MM.1S (cell line): ENCODE measurements at regions not wholly inside any gene's neighbourhood (a gene's known extent, or its start where the extent isn't known, plus 50 kb on each side); places are given as distances from the start of the nearest gene placed in this dataset.

Experiments
- DNase-seq: peaks from one replicate; pipeline ENCODE4 v3.0.0-alpha.2; 2015
- H2AFZ ChIP-seq: fragments of 300-600 bp; sonication (generic); 2 replicates; pipeline ENCODE4 v1.6.0; 2016; ENCODE audit warnings: antibody characterized with exemption, low read length
- H3F3A ChIP-seq: fragments of 300-600 bp; sonication (generic); 2 replicates; pipeline ENCODE4 v1.6.1; 2016; ENCODE audit warnings: mild to moderate bottlenecking, antibody characterized with exemption, low read length, moderate library complexity, mixed read lengths; ENCODE audit not compliant: insufficient read depth
- H3K27ac ChIP-seq: fragments of 300-600 bp; sonication (generic); 2 replicates; pipeline ENCODE4 v1.5.1; 2016; ENCODE audit warnings: mild to moderate bottlenecking, low read length
- H3K27me3 ChIP-seq: fragments of 300-600 bp; sonication (generic); replicated peaks from 2 replicates; pipeline ENCODE4 v1.6.0; 2016; ENCODE audit warnings: low read length; ENCODE audit not compliant: insufficient read depth
- H3K36me3 ChIP-seq: fragments of 300-600 bp; sonication (generic); replicated peaks from 2 replicates; pipeline ENCODE4 v1.6.1; 2016; ENCODE audit warnings: mild to moderate bottlenecking, low read length, mixed read lengths; ENCODE audit not compliant: insufficient read depth
- H3K4me1 ChIP-seq: fragments of 300-600 bp; sonication (generic); 2 replicates; pipeline ENCODE4 v1.6.1; 2016; ENCODE audit warnings: low read length, mixed read lengths
- H3K4me2 ChIP-seq: fragments of 300-600 bp; sonication (generic); 2 replicates; pipeline ENCODE4 v1.6.0; 2016; ENCODE audit warnings: low read depth, low read length
- H3K4me3 ChIP-seq: fragments of 300-600 bp; sonication (generic); 2 replicates; pipeline ENCODE4 v1.5.1; 2016; ENCODE audit warnings: low read length, mixed read lengths
- H3K79me2 ChIP-seq: fragments of 300-600 bp; sonication (generic); 2 replicates; pipeline ENCODE4 v1.6.1; 2016; ENCODE audit warnings: mixed run types, low read length, mixed read lengths
- H3K9ac ChIP-seq: fragments of 300-600 bp; sonication (generic); 2 replicates; pipeline ENCODE4 v1.6.1; 2016; ENCODE audit warnings: low read length, mixed read lengths
- H3K9me2 ChIP-seq: fragments of 300-600 bp; sonication (generic); replicated peaks from 2 replicates; pipeline ENCODE4 v1.6.1; 2016; ENCODE audit warnings: mild to moderate bottlenecking, low read length, mixed read lengths; ENCODE audit not compliant: insufficient read depth
- H3K9me3 ChIP-seq: fragments of 300-600 bp; sonication (generic); replicated peaks from 2 replicates; pipeline ENCODE4 v1.6.1; 2016; ENCODE audit warnings: mild to moderate bottlenecking, low read length, mixed read lengths; ENCODE audit not compliant: insufficient read depth
- H4K20me1 ChIP-seq: fragments of 300-600 bp; sonication (generic); 2 replicates; pipeline ENCODE4 v1.6.1; 2016; ENCODE audit warnings: mild to moderate bottlenecking, low read length, moderate library complexity, mixed read lengths; ENCODE audit not compliant: insufficient read depth
- EZH2 ChIP-seq: fragments of 300-600 bp; sonication (generic); optimal IDR thresholded peaks from 2 replicates; pipeline ENCODE3; 2017; ENCODE audit warnings: low read depth, mild to moderate bottlenecking, antibody characterized with exemption, low read length, mixed read lengths
- EZH2phosphoT487 ChIP-seq: fragments of 300-600 bp; sonication (generic); IDR thresholded peaks from 2 replicates; pipeline ENCODE4 v1.6.1; 2018; ENCODE audit warnings: antibody characterized with exemption, low read length
- TF ChIP-seq, protein P1 (sequence below): fragments of 300-600 bp; sonication (generic); IDR thresholded peaks from 2 replicates; pipeline ENCODE4 v1.5.1; 2016; ENCODE audit warnings: antibody characterized with exemption, low read length, mixed read lengths

DNA sequence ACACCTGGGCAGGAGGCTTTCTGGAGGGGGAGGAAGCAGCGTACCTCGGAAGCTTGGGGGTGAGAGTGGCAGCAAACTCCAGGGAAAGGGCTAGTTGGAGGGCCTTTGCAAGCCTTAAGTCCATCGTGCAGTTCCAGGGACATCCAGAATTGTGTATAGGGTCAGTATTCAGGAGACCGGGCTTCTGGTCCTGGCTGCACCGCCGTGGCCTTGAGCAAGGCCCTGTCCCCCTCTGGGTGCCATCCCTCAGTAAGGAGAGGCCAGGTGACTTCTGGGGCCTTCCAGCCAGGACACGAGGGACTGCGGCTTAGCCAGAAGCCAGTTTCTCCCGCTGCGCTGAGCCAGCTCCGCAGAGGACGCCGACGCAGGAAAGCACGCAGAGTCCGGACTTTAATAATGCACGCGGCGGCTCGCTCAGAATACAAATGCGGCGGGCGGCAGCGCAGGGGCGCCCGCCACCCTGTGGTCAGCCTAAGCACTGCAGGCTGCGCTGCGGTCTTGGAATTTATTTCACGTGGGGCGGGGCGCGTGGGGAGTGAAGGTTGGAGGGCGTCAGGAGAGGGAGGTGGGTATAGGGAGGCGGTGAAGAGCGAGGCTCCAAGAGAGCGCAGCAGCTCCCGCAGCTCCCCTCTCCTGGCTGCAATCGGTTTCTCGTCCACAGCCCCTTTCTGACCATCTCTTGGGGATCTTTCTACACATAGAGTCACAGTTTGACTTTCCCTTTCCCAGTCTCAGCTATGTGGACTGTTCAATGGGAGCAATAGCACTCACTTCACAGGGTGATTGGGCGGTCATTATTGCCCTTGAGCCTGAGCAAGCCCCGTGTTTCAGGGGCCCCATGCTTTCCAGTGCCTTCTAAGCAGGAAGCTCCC, 94.1 kb upstream of the GPR50 start:
- Histone ChIP-seq H3K4me3 (peak overlapping the region; percentile 30; the same call in 1 of the 2 replicates), H3K4me2 (peak overlapping the region; percentile 86), H3K27me3 (no peaks in the 10 kb centered on the region), H4K20me1 (no peaks in the 10 kb centered on the region), H3K9me3 (no peaks in the 10 kb centered on the region), H3K36me3 (no peaks in the 10 kb centered on the region), H3K4me1 (no peaks in the 10 kb centered on the region), H3F3A (no peaks in the 10 kb centered on the region), H2AFZ (peak overlapping the region; percentile 76), H3K79me2 (no peaks in the 10 kb centered on the region), H3K27ac (no peak overlapping the region), H3K9ac (peak overlapping the region; percentile 31; the same call in 1 of the 2 replicates), H3K9me2 (no peaks in the 10 kb centered on the region)
- no peak for TF ChIP-seq EZH2phosphoT487
- TF ChIP-seq, protein P1, sequence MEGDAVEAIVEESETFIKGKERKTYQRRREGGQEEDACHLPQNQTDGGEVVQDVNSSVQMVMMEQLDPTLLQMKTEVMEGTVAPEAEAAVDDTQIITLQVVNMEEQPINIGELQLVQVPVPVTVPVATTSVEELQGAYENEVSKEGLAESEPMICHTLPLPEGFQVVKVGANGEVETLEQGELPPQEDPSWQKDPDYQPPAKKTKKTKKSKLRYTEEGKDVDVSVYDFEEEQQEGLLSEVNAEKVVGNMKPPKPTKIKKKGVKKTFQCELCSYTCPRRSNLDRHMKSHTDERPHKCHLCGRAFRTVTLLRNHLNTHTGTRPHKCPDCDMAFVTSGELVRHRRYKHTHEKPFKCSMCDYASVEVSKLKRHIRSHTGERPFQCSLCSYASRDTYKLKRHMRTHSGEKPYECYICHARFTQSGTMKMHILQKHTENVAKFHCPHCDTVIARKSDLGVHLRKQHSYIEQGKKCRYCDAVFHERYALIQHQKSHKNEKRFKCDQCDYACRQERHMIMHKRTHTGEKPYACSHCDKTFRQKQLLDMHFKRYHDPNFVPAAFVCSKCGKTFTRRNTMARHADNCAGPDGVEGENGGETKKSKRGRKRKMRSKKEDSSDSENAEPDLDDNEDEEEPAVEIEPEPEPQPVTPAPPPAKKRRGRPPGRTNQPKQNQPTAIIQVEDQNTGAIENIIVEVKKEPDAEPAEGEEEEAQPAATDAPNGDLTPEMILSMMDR: peak; percentile 83
- DNase-seq: peak; percentile 57

DNA sequence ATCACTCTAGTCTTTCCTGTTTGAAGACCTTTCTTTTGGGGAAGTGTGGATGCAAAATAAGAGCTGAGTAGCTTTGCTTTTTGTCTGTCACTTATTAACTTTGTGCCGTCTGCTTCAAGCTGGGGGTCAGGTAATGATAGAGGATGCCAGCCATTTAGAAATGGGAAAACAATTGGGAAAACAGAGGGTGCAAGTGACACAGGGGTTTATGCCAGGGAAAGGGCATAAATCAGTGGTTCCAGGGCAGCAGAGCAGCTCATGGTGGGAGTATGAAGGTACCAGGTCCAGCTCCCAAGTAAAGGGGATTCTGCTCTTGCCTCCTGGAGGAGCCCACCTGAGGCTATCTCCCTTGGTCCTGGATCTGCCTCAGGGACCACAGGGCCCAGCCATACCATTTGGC, 91.9 kb upstream of the GPR50 start:
- H3K4me3 ChIP-seq: no peak overlapping the region
- H3K36me3 ChIP-seq: no peaks in the 10 kb centered on the region
- H3K27ac ChIP-seq: no peak overlapping the region
- H3K9me2 ChIP-seq: no peaks in the 10 kb centered on the region
- H2AFZ ChIP-seq: no peak overlapping the region
- no peak overlapping the region for H3K9ac ChIP-seq
- H3K4me1 ChIP-seq: no peaks in the 10 kb centered on the region
- DNase-seq: no peak
- no peaks in the 10 kb centered on the region for H3F3A ChIP-seq
- no peaks in the 10 kb centered on the region for H3K79me2 ChIP-seq
- H3K27me3 ChIP-seq: no peaks in the 10 kb centered on the region
- H4K20me1 ChIP-seq: no peaks in the 10 kb centered on the region
- no peak overlapping the region for H3K4me2 ChIP-seq
- TF ChIP-seq EZH2phosphoT487 (no peak), EZH2 (no peak)
- TF ChIP-seq, protein P1: no peak
- H3K9me3 ChIP-seq: no peaks in the 10 kb centered on the region

DNA sequence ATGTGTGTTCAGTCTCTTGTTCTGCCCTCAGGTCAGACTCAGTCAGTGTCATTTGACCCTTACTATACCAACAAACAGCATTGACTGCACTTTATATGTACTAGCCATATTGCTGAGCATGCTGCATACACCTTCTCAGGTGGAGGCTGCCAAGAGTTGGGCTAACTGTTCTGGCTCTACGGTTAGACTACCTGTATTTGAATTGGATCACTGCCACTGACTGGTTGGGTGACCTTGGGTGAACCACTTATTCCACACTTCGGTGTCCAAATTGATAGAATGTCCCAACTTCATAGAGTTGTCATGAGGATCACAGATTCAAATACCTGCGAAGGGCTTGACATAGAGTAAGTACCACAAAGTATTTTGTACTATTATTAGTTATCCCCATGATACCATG, 91.2 kb upstream of the GPR50 start:
- H3K4me3 ChIP-seq: no peak overlapping the region
- H3K9me2 ChIP-seq: no peaks in the 10 kb centered on the region
- H3K36me3 ChIP-seq: no peaks in the 10 kb centered on the region
- H3K79me2 ChIP-seq: no peaks in the 10 kb centered on the region
- DNase-seq: no peak
- no peak overlapping the region for H3K27ac ChIP-seq
- H4K20me1 ChIP-seq: no peaks in the 10 kb centered on the region
- no peak overlapping the region for H3K9ac ChIP-seq
- TF ChIP-seq EZH2 (no peak), EZH2phosphoT487 (no peak)
- TF ChIP-seq, protein P1: no peak
- H3K27me3 ChIP-seq: no peaks in the 10 kb centered on the region
- H3K9me3 ChIP-seq: no peaks in the 10 kb centered on the region
- H2AFZ ChIP-seq: no peak overlapping the region
- no peaks in the 10 kb centered on the region for H3F3A ChIP-seq
- no peak overlapping the region for H3K4me2 ChIP-seq
- H3K4me1 ChIP-seq: no peaks in the 10 kb centered on the region
